Heart left ventricle (tissue), 13 donors: ENCODE measurements at regions not wholly inside any gene's neighbourhood (a gene's known extent, or its start where the extent isn't known, plus 50 kb on each side); places are given as distances from the start of the nearest gene placed in this dataset.
"Not testable (repeated sequence)": the region's sequence is repeated elsewhere in the genome, so short reads cannot be mapped to it uniquely, and the experiment has no call there.

Source experiments
- CTCF ChIP-seq, 12 donors: fragments of 200-600 bp; sonication (generic) in 4 of 12; IDR thresholded peaks; one replicate each; pipeline versions ENCODE4 v1.5.0 to v1.8.0; 2018 to 2022; ENCODE audit warnings: antibody characterized with exemption in 12 of 12, mild to moderate bottlenecking in 5 of 12
- POLR2A ChIP-seq, 2 donors: fragments of 450-650 bp; IDR thresholded peaks; one replicate each; pipeline ENCODE4 v1.6.1; 2017; ENCODE audit warnings: antibody characterized with exemption in 2 of 2, mild to moderate bottlenecking in 2 of 2, moderate library complexity in 2 of 2
- donor health status: ischemic (EF 13 %, LVEDD 7.1; RV severe dilation, severe dysfunction).
- donor health status: DM: no; HTN: yes; CAD: no.
- donor health status: DM: no; HTN: no; CAD: no.
- donor health status: ischemic (EF 25% LVEDD 6.9; RV normal size, moderate dysfunction).
- donor health status: ischemic (EF 25% LVEDD 5.7; RV mildly dilated, moderate dysfunction).
- donor health status: ischemic (EF 35%, LVEDD 5.7; RV mildly dilated, moderate dysfunction).
- donor health status: nonischemic (EF 11% LVEDD 7.7; RV severe dilation, severe dysfunction).
- donor health status: DM: yes; HTN: yes; CAD: no.
- donor health status: PGD.
- donor health status: ischemic (EF 29% LVEDD 5.4; RV normal size, mild dysfunction).
- donor health status: nonischemic (EF 23%, LVEDD 6.1; RV moderate dilation, normal function).

GRCh38 chr5:153381630-153382029 lies 108.8 kb upstream of the GRIA1 start:
- TF ChIP-seq POLR2A, CTCF (IDR thresholded peaks at IDR 0.05): not testable (repeated sequence)
